ENCODE measurements at regions not wholly inside any gene's neighbourhood (a gene's known extent, or its start where the extent isn't known, plus 50 kb on each side); places are given as distances from the start of the nearest gene placed in this dataset.
"Not testable (repeated sequence)": the region's sequence is repeated elsewhere in the genome, so short reads cannot be mapped to it uniquely, and the experiment has no call there.

GRCh38 chr4:166153548-166153947 is 280.5 kb downstream of the TLL1 start:
- DNase-seq (ENCODE audit: low spot score) = no peak

GRCh38 chr4:166162327-166162726 is 289.3 kb downstream of the TLL1 start:
- DNase-seq (ENCODE audit: low spot score) = no peak

GRCh38 chr4:166165829-166166420 is 292.9 kb downstream of the TLL1 start:
- peak; percentile 88 for DNase-seq (ENCODE audit: low spot score)

- DNase-seq (ENCODE audit: low spot score) = no peak
Observed at GRCh38 chr4:166169111-166169510, 296.1 kb downstream of the TLL1 start.

GRCh38 chr4:166172619-166173018 is 299.6 kb downstream of the TLL1 start:
- DNase-seq (ENCODE audit: low spot score) = no peak

- no peak for DNase-seq (ENCODE audit: low spot score)
Observed at GRCh38 chr4:166174717-166175490, 301.9 kb downstream of the TLL1 start.

GRCh38 chr4:166182145-166182544 is 309.1 kb downstream of the TLL1 start:
- no peak for DNase-seq (ENCODE audit: low spot score)

GRCh38 chr4:166195101-166195500 is 322.1 kb downstream of the TLL1 start:
- DNase-seq (ENCODE audit: low spot score) = no peak

- no peak for DNase-seq (ENCODE audit: low spot score)
Observed at GRCh38 chr4:166197166-166197565, 324.1 kb downstream of the TLL1 start.

GRCh38 chr4:166198041-166198440 is 325.0 kb downstream of the TLL1 start:
- no peak for DNase-seq (ENCODE audit: low spot score)

- DNase-seq (ENCODE audit: low spot score) = no peak
Observed at GRCh38 chr4:166198516-166199310, 325.7 kb downstream of the TLL1 start.

- DNase-seq (ENCODE audit: low spot score) = no peak
Observed at GRCh38 chr4:166202991-166203390, 330.0 kb downstream of the TLL1 start.

GRCh38 chr4:166212326-166212725 is 339.3 kb downstream of the TLL1 start:
- not testable (repeated sequence) for DNase-seq (ENCODE audit: low spot score)

- DNase-seq (ENCODE audit: low spot score) = no peak
Observed at GRCh38 chr4:166222271-166222670, 349.2 kb downstream of the TLL1 start.

GRCh38 chr4:166228112-166228511 is 355.1 kb downstream of the TLL1 start:
- no peak for DNase-seq (ENCODE audit: low spot score)

- no peak for DNase-seq (ENCODE audit: low spot score)
Observed at GRCh38 chr4:166229799-166230198, 356.8 kb downstream of the TLL1 start.

- no peak for DNase-seq (ENCODE audit: low spot score)
Observed at GRCh38 chr4:166230841-166231240, 357.8 kb downstream of the TLL1 start.

GRCh38 chr4:166239354-166239753 is 366.3 kb downstream of the TLL1 start:
- no peak for DNase-seq (ENCODE audit: low spot score)

GRCh38 chr4:166252487-166253402 is 379.7 kb downstream of the TLL1 start:
- peak; percentile 40 for DNase-seq (ENCODE audit: low spot score)

- no peak for DNase-seq (ENCODE audit: low spot score)
Observed at GRCh38 chr4:166257276-166257675, 384.2 kb downstream of the TLL1 start.

- DNase-seq (ENCODE audit: low spot score) = peak; percentile 7
Observed at GRCh38 chr4:166257891-166258290, 384.9 kb downstream of the TLL1 start.

- DNase-seq (ENCODE audit: low spot score) = peak; percentile 83
Observed at GRCh38 chr4:166259081-166259480, 386.0 kb downstream of the TLL1 start.
